ENCODE measurements at regions not wholly inside any gene's neighbourhood (a gene's known extent, or its start where the extent isn't known, plus 50 kb on each side); places are given as distances from the start of the nearest gene placed in this dataset.

- H3K27ac ChIP-seq, result no peak overlapping the region
- TF ChIP-seq CTCF (conservative IDR thresholded peaks at IDR 0.05), result no peak
Observed at GRCh38 chr3:124491098-124491497, 239.2 kb upstream of the UMPS start.

- H3K27ac ChIP-seq, result no peak overlapping the region
- TF ChIP-seq CTCF (conservative IDR thresholded peaks at IDR 0.05), result no peak
Observed at GRCh38 chr3:124491875-124492274, 238.4 kb upstream of the UMPS start.

GRCh38 chr3:124492824-124493223 is 237.4 kb upstream of the UMPS start:
- peak; percentile 67 for TF ChIP-seq CTCF (conservative IDR thresholded peaks at IDR 0.05)
- no peak overlapping the region for H3K27ac ChIP-seq

GRCh38 chr3:124496061-124496460 is 234.2 kb upstream of the UMPS start:
- H3K27ac ChIP-seq, result no peak overlapping the region
- TF ChIP-seq CTCF (conservative IDR thresholded peaks at IDR 0.05), result no peak

- TF ChIP-seq CTCF (conservative IDR thresholded peaks at IDR 0.05), result no peak
- H3K27ac ChIP-seq, result no peak overlapping the region
Observed at GRCh38 chr3:124497487-124497886, 232.8 kb upstream of the UMPS start.

- no peak overlapping the region for H3K27ac ChIP-seq
Observed at GRCh38 chr3:124498891-124499290, 231.4 kb upstream of the UMPS start.

GRCh38 chr3:124504332-124505059 is 225.8 kb upstream of the UMPS start:
- peak overlapping the region; percentile 52; the same call in 1 of the 2 replicates for H3K27ac ChIP-seq
- no peak for TF ChIP-seq CTCF (conservative IDR thresholded peaks at IDR 0.05)

More at GRCh38 chr3:124498891-124499290, 231.4 kb upstream of the UMPS start:
- no peak for TF ChIP-seq CTCF (conservative IDR thresholded peaks at IDR 0.05)
